ENCODE measurements at regions not wholly inside any gene's neighbourhood (a gene's known extent, or its start where the extent isn't known, plus 50 kb on each side); places are given as distances from the start of the nearest gene placed in this dataset.

DNA sequence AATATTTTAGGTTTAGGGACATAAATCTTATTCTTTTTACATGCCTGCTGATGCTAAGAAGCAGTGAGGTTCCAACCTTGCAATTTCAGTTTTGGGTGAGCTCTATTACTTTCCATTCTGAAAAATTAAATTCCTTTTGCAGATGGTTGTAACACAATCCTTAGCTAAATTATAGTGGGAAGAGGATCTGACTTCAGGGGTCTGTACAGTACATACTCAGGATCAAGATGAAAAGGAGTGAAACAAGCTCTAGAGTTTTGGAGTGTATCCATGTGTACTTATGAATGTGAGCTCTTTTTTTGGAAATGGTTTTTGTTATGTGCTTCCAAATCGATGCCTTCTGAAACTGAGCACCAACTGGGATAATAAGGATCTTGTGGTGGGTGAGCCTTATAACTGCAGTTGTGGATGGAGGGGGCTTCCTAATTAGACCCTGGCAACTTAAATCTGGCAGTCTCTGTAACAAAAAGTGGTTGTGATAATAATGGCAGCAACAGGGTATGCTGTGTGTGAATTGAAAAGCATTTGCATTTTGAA is 218.8 kb upstream of the MAP3K7 start:
- Histone ChIP-seq H3K27ac (ENCODE audit: insufficient read depth, low read length) (no peak overlapping the region), H3K4me2 (ENCODE audit: extremely low read depth, insufficient read depth, low read length) (no peak overlapping the region), H3K27me3 (ENCODE audit: control insufficient read depth, insufficient read depth, low read length) (no peaks in the 10 kb centered on the region), H4K20me1 (ENCODE audit: control insufficient read depth, extremely low read depth, insufficient read depth, low read length) (no peaks in the 10 kb centered on the region), H3K79me2 (ENCODE audit: control insufficient read depth, insufficient read depth, low read length) (no peaks in the 10 kb centered on the region), H2AFZ (ENCODE audit: low read length) (no peak overlapping the region), H3K9me3 (ENCODE audit: control insufficient read depth, insufficient read depth, low read depth, low read length) (no peaks in the 10 kb centered on the region), H3K36me3 (ENCODE audit: control insufficient read depth, insufficient read depth, low read length) (no peaks in the 10 kb centered on the region), H3K9ac (ENCODE audit: insufficient read depth, low read length) (no peak overlapping the region), H3K4me3 (replicated peaks in 1 of 4; ENCODE audit: control extremely low read depth in 1 of 4, insufficient read depth in 1 of 4, low read depth in 3 of 4, low read length in 4 of 4) (no peak overlapping the region), H3K4me1 (ENCODE audit: control insufficient read depth, extremely low read depth, insufficient read depth, low read length) (no peaks in the 10 kb centered on the region)
- TF ChIP-seq, protein P1, sequence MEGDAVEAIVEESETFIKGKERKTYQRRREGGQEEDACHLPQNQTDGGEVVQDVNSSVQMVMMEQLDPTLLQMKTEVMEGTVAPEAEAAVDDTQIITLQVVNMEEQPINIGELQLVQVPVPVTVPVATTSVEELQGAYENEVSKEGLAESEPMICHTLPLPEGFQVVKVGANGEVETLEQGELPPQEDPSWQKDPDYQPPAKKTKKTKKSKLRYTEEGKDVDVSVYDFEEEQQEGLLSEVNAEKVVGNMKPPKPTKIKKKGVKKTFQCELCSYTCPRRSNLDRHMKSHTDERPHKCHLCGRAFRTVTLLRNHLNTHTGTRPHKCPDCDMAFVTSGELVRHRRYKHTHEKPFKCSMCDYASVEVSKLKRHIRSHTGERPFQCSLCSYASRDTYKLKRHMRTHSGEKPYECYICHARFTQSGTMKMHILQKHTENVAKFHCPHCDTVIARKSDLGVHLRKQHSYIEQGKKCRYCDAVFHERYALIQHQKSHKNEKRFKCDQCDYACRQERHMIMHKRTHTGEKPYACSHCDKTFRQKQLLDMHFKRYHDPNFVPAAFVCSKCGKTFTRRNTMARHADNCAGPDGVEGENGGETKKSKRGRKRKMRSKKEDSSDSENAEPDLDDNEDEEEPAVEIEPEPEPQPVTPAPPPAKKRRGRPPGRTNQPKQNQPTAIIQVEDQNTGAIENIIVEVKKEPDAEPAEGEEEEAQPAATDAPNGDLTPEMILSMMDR (conservative IDR thresholded peaks at IDR 0.05 in 1 of 2, IDR thresholded peaks at IDR 0.05 in 1 of 2; ENCODE audit: low read depth in 1 of 2, low read length in 2 of 2) = no peak
- TF ChIP-seq EZH2 (IDR thresholded peaks at IDR 0.05; ENCODE audit: low read length, missing control alignments) = no peak
- DNase-seq (ENCODE audit: low read depth in 2 of 2) = no peak

GRCh38 chr6:90803956-90804355 is 217.1 kb upstream of the MAP3K7 start:
- Histone ChIP-seq H2AFZ (ENCODE audit: low read length) (no peak overlapping the region), H3K9ac (ENCODE audit: insufficient read depth, low read length) (no peak overlapping the region), H3K27ac (ENCODE audit: insufficient read depth, low read length) (no peak overlapping the region), H3K4me1 (ENCODE audit: control insufficient read depth, extremely low read depth, insufficient read depth, low read length) (no peaks in the 10 kb centered on the region), H3K79me2 (ENCODE audit: control insufficient read depth, insufficient read depth, low read length) (no peaks in the 10 kb centered on the region), H3K9me3 (ENCODE audit: control insufficient read depth, insufficient read depth, low read depth, low read length) (no peaks in the 10 kb centered on the region), H3K4me2 (ENCODE audit: extremely low read depth, insufficient read depth, low read length) (no peak overlapping the region), H3K36me3 (ENCODE audit: control insufficient read depth, insufficient read depth, low read length) (no peaks in the 10 kb centered on the region), H4K20me1 (ENCODE audit: control insufficient read depth, extremely low read depth, insufficient read depth, low read length) (no peaks in the 10 kb centered on the region), H3K27me3 (ENCODE audit: control insufficient read depth, insufficient read depth, low read length) (no peaks in the 10 kb centered on the region), H3K4me3 (replicated peaks in 1 of 4; ENCODE audit: control extremely low read depth in 1 of 4, insufficient read depth in 1 of 4, low read depth in 3 of 4, low read length in 4 of 4) (no peak overlapping the region)
- no peak for DNase-seq (ENCODE audit: low read depth in 2 of 2)
- TF ChIP-seq, protein P1 (conservative IDR thresholded peaks at IDR 0.05 in 1 of 2, IDR thresholded peaks at IDR 0.05 in 1 of 2; ENCODE audit: low read depth in 1 of 2, low read length in 2 of 2) = no peak
- TF ChIP-seq EZH2 (IDR thresholded peaks at IDR 0.05; ENCODE audit: low read length, missing control alignments) = no peak

DNA sequence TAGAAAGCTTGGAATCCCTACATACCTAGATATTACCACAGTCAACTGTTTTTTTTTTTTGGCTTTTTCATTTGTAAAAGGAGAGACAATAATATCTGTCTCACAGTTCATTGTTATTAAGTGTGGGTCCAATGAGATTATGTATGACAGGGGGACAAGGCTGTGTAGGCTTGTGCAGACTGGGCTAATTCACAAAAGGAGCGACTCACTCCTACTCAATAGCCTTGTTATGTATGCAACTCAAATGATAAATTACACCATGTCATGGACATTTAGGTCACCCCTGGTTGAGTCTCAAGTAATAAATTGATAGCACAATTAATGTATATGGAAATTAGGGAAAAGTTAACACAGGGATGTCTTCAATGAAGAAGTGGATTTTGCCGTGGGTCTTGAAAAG is 208.2 kb upstream of the MAP3K7 start:
- no peaks in the 10 kb centered on the region for H3K4me1 ChIP-seq (ENCODE audit: control insufficient read depth, extremely low read depth, insufficient read depth, low read length)
- H3K79me2 ChIP-seq (ENCODE audit: control insufficient read depth, insufficient read depth, low read length) = no peaks in the 10 kb centered on the region
- H3K27ac ChIP-seq (ENCODE audit: insufficient read depth, low read length) = no peak overlapping the region
- H3K9ac ChIP-seq (ENCODE audit: insufficient read depth, low read length) = no peak overlapping the region
- no peak overlapping the region for H3K4me2 ChIP-seq (ENCODE audit: extremely low read depth, insufficient read depth, low read length)
- TF ChIP-seq, protein P1 (conservative IDR thresholded peaks at IDR 0.05 in 1 of 2, IDR thresholded peaks at IDR 0.05 in 1 of 2; ENCODE audit: low read depth in 1 of 2, low read length in 2 of 2) = no peak
- no peak for TF ChIP-seq EZH2 (IDR thresholded peaks at IDR 0.05; ENCODE audit: low read length, missing control alignments)
- DNase-seq (ENCODE audit: low read depth in 2 of 2) = no peak
- H4K20me1 ChIP-seq (ENCODE audit: control insufficient read depth, extremely low read depth, insufficient read depth, low read length) = no peaks in the 10 kb centered on the region
- H2AFZ ChIP-seq (ENCODE audit: low read length) = no peak overlapping the region
- H3K27me3 ChIP-seq (ENCODE audit: control insufficient read depth, insufficient read depth, low read length) = no peaks in the 10 kb centered on the region
- H3K4me3 ChIP-seq (replicated peaks in 1 of 4; ENCODE audit: control extremely low read depth in 1 of 4, insufficient read depth in 1 of 4, low read depth in 3 of 4, low read length in 4 of 4) = no peak overlapping the region
- H3K9me3 ChIP-seq (ENCODE audit: control insufficient read depth, insufficient read depth, low read depth, low read length) = no peaks in the 10 kb centered on the region
- H3K36me3 ChIP-seq (ENCODE audit: control insufficient read depth, insufficient read depth, low read length) = no peaks in the 10 kb centered on the region

Data from fibroblast of lung (primary cell).